NCI-H1930 (cell line): ENCODE measurements at regions not wholly inside any gene's neighbourhood (a gene's known extent, or its start where the extent isn't known, plus 50 kb on each side); places are given as distances from the start of the nearest gene placed in this dataset.
"Not testable (repeated sequence)": the region's sequence is repeated elsewhere in the genome, so short reads cannot be mapped to it uniquely, and the experiment has no call there.

Experiments
- DNase-seq, 2 experiments: peaks; one replicate each; lab custom pipeline; 2025; lab: John Stamatoyannopoulos, UW

GRCh38 chr2:2896011-2896410, 481.6 kb downstream of the EIPR1 start:
- DNase-seq: no peak

GRCh38 chr2:2894011-2894410, 483.6 kb downstream of the EIPR1 start:
- DNase-seq: not testable (repeated sequence)

GRCh38 chr2:2892892-2893291, 484.7 kb downstream of the EIPR1 start:
- DNase-seq: no peak

- no peak for DNase-seq
Observed at GRCh38 chr2:2892378-2892777, 485.2 kb downstream of the EIPR1 start.

GRCh38 chr2:2890901-2891300, 486.7 kb downstream of the EIPR1 start:
- DNase-seq: no peak

- no peak for DNase-seq
Observed at GRCh38 chr2:2890246-2890645, 487.4 kb downstream of the EIPR1 start.

- DNase-seq: no peak
Observed at GRCh38 chr2:2889646-2890045, 488.0 kb downstream of the EIPR1 start.

- no peak for DNase-seq
Observed at GRCh38 chr2:2889141-2889540, 488.5 kb downstream of the EIPR1 start.

GRCh38 chr2:2887772-2888387, 489.7 kb downstream of the EIPR1 start:
- DNase-seq: no peak

GRCh38 chr2:2886922-2887321, 490.7 kb downstream of the EIPR1 start:
- DNase-seq: no peak

GRCh38 chr2:2881499-2881898, 496.1 kb downstream of the EIPR1 start:
- DNase-seq: no peak

GRCh38 chr2:2880938-2881337, 496.7 kb downstream of the EIPR1 start:
- DNase-seq: no peak

GRCh38 chr2:2879781-2880180, 497.8 kb downstream of the EIPR1 start:
- DNase-seq: no peak

GRCh38 chr2:2879071-2879470, 498.5 kb downstream of the EIPR1 start:
- DNase-seq: no peak

GRCh38 chr2:2877427-2877826, 500.2 kb downstream of the EIPR1 start:
- DNase-seq: no peak

GRCh38 chr2:2876331-2877221, 501.0 kb downstream of the EIPR1 start:
- DNase-seq: no peak

- DNase-seq: no peak
Observed at GRCh38 chr2:2875831-2876230, 501.8 kb downstream of the EIPR1 start.

- no peak for DNase-seq
Observed at GRCh38 chr2:2875296-2875695, 502.3 kb downstream of the EIPR1 start.

- no peak for DNase-seq
Observed at GRCh38 chr2:2874805-2875204, 502.8 kb downstream of the EIPR1 start.

- DNase-seq: no peak
Observed at GRCh38 chr2:2874341-2874740, 503.3 kb downstream of the EIPR1 start.

- no peak for DNase-seq
Observed at GRCh38 chr2:2873450-2873811, 504.2 kb downstream of the EIPR1 start.

GRCh38 chr2:2872713-2873449, 504.7 kb downstream of the EIPR1 start:
- DNase-seq: no peak

GRCh38 chr2:2872309-2872617, 505.4 kb downstream of the EIPR1 start:
- DNase-seq: no peak
